PFSK-1 (cell line): ENCODE measurements at regions not wholly inside any gene's neighbourhood (a gene's known extent, or its start where the extent isn't known, plus 50 kb on each side); places are given as distances from the start of the nearest gene placed in this dataset.

Experiments used
- FOXP2 ChIP-seq: optimal IDR thresholded peaks from 2 replicates; pipeline ENCODE3; 2011; ENCODE audit warnings: borderline replicate concordance, control low read depth, inconsistent platforms; ENCODE audit not compliant: insufficient read depth; ENCODE audit errors: extremely low read length, extremely low read depth
- POLR2AphosphoS5 ChIP-seq: IDR thresholded peaks from 2 replicates; pipeline ENCODE4 v1.6.1; 2012; ENCODE audit warnings: low read depth, mild to moderate bottlenecking, control low read depth, low read length, moderate library complexity
- REST ChIP-seq, 2 experiments: IDR thresholded peaks; 2 replicates each; pipeline versions ENCODE4 v1.6.1 to v1.8.0; 2011 to 2012; ENCODE audit warnings: low read depth in 2 of 2, low read length in 2 of 2, control low read depth in 1 of 2, inconsistent platforms in 1 of 2, mild to moderate bottlenecking in 1 of 2, moderate library complexity in 1 of 2; ENCODE audit not compliant: insufficient read depth in 1 of 2
- SIN3A ChIP-seq: IDR thresholded peaks from 2 replicates; pipeline ENCODE4 v1.6.1; 2012; ENCODE audit warnings: mild to moderate bottlenecking, low read length, moderate library complexity, borderline replicate concordance; ENCODE audit not compliant: insufficient read depth
- TAF1 ChIP-seq: IDR thresholded peaks from 2 replicates; pipeline ENCODE4 v1.6.1; 2012; ENCODE audit warnings: low read length, control low read depth, borderline replicate concordance; ENCODE audit not compliant: insufficient read depth

- TF ChIP-seq SIN3A (no peak), TAF1 (no peak), REST (IDR thresholded peaks at IDR 0.05; ENCODE audit: insufficient read depth in 1 of 2, low read depth in 2 of 2, low read length in 2 of 2) (no peak), FOXP2 (no peak), POLR2AphosphoS5 (no peak)
Measured at GRCh38 chr16:9658164-9658563, 524.1 kb downstream of the GRIN2A start.

- TF ChIP-seq REST (IDR thresholded peaks at IDR 0.05; ENCODE audit: insufficient read depth in 1 of 2, low read depth in 2 of 2, low read length in 2 of 2) = no peak
Measured at GRCh38 chr16:9658586-9658985, 523.6 kb downstream of the GRIN2A start.

GRCh38 chr16:9660898-9661297, 521.3 kb downstream of the GRIN2A start:
- TF ChIP-seq TAF1 (no peak), POLR2AphosphoS5 (no peak), FOXP2 (no peak), SIN3A (no peak), REST (IDR thresholded peaks at IDR 0.05; ENCODE audit: insufficient read depth in 1 of 2, low read depth in 2 of 2, low read length in 2 of 2) (no peak)

- TF ChIP-seq REST (IDR thresholded peaks at IDR 0.05; ENCODE audit: insufficient read depth in 1 of 2, low read depth in 2 of 2, low read length in 2 of 2) = no peak
- TF ChIP-seq FOXP2 = no peak
- no peak for TF ChIP-seq SIN3A
Measured at GRCh38 chr16:9661336-9662017, 520.8 kb downstream of the GRIN2A start.

GRCh38 chr16:9663588-9663987, 518.6 kb downstream of the GRIN2A start:
- TF ChIP-seq FOXP2 (no peak), REST (IDR thresholded peaks at IDR 0.05; ENCODE audit: insufficient read depth in 1 of 2, low read depth in 2 of 2, low read length in 2 of 2) (no peak), SIN3A (no peak), POLR2AphosphoS5 (no peak), TAF1 (no peak)
